DND-41 (cell line): ENCODE measurements at regions not wholly inside any gene's neighbourhood (a gene's known extent, or its start where the extent isn't known, plus 50 kb on each side); places are given as distances from the start of the nearest gene placed in this dataset.

Experiments
- EZH2 ChIP-seq: IDR thresholded peaks from 3 replicates; pipeline ENCODE4 v1.6.1; 2012; ENCODE audit warnings: borderline replicate concordance, low read depth, mild to moderate bottlenecking, moderate library complexity, low read length, inconsistent platforms; ENCODE audit not compliant: severe bottlenecking
- TF ChIP-seq, protein P1 (sequence below): IDR thresholded peaks from 2 replicates; pipeline ENCODE4 v1.5.1; 2012; ENCODE audit warnings: borderline replicate concordance, low read length, moderate library complexity, mild to moderate bottlenecking; ENCODE audit not compliant: poor library complexity, severe bottlenecking; ENCODE audit errors: extremely low read depth

DNA sequence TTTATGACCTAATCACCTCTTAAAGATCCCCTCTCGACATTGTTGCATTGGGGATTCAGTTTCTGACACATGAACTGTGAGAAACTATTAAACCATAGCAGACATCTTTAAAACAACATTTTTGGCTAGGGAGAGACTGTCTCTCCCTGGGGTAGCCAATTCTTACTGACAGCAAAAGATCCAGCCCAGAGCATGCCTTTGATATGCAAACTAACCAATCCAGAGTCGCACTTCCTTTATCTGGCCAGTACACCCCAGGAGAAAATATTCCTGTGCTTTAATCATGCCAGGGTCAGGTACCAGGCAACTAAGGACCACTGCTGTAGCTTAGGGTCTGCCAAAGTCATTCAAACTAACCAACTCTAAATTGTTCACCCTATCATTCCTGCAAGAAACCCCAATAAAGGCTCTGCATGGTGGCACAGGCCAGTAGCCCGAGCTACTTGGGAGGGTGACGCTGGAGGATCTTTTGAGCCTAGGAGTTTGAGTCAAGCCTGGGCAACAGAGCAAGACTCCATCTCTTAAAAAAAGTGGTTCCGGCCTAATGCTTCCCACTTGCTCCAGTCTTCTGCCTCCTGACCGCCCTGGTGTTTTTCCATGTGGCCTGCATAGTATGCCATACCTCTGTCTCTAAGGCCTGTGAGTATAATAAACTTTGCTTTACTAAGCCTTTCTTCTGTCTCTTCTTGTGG, 62.3 kb upstream of the DAPK1 start:
- TF ChIP-seq, protein P1, sequence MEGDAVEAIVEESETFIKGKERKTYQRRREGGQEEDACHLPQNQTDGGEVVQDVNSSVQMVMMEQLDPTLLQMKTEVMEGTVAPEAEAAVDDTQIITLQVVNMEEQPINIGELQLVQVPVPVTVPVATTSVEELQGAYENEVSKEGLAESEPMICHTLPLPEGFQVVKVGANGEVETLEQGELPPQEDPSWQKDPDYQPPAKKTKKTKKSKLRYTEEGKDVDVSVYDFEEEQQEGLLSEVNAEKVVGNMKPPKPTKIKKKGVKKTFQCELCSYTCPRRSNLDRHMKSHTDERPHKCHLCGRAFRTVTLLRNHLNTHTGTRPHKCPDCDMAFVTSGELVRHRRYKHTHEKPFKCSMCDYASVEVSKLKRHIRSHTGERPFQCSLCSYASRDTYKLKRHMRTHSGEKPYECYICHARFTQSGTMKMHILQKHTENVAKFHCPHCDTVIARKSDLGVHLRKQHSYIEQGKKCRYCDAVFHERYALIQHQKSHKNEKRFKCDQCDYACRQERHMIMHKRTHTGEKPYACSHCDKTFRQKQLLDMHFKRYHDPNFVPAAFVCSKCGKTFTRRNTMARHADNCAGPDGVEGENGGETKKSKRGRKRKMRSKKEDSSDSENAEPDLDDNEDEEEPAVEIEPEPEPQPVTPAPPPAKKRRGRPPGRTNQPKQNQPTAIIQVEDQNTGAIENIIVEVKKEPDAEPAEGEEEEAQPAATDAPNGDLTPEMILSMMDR, result no peak
- no peak for TF ChIP-seq EZH2
